ENCODE measurements at regions not wholly inside any gene's neighbourhood (a gene's known extent, or its start where the extent isn't known, plus 50 kb on each side); places are given as distances from the start of the nearest gene placed in this dataset.

- Histone ChIP-seq H3K4me3 (ENCODE audit: low read length, poor library complexity, severe bottlenecking) (no peak overlapping the region), H3K9me2 (replicated peaks; ENCODE audit: low read depth, low read length) (no peaks in the 10 kb centered on the region), H3K27me3 (ENCODE audit: insufficient read depth, low read length, poor library complexity, severe bottlenecking) (no peaks in the 10 kb centered on the region), H3K79me2 (ENCODE audit: insufficient read depth, low read length) (no peaks in the 10 kb centered on the region), H3F3A (ENCODE audit: low read depth) (no peaks in the 10 kb centered on the region), H3K4me1 (ENCODE audit: insufficient read depth, low read length, poor library complexity, severe bottlenecking) (no peaks in the 10 kb centered on the region), H3K4me2 (ENCODE audit: low read depth, low read length, poor library complexity, severe bottlenecking) (no peak overlapping the region), H3K36me3 (ENCODE audit: insufficient read depth, low read length) (no peaks in the 10 kb centered on the region), H3K9ac (ENCODE audit: low read depth, low read length, poor library complexity, severe bottlenecking) (no peak overlapping the region), H2AFZ (ENCODE audit: low read length) (no peak overlapping the region), H3K9me3 (ENCODE audit: insufficient read depth, low read depth, low read length) (no peaks in the 10 kb centered on the region), H4K20me1 (ENCODE audit: insufficient read depth, low read length, poor library complexity, severe bottlenecking) (no peaks in the 10 kb centered on the region)
- TF ChIP-seq CTCF (conservative IDR thresholded peaks at IDR 0.05; ENCODE audit: low read length) (no peak), EZH2phosphoT487 (IDR thresholded peaks at IDR 0.05; ENCODE audit: borderline replicate concordance) (no peak)
Measured at GRCh38 chr11:45590743-45591142, 74.7 kb downstream of the CHST1 start.

GRCh38 chr11:45585205-45585604 is 80.2 kb downstream of the CHST1 start:
- no peak overlapping the region for H3K4me3 ChIP-seq (ENCODE audit: low read length, poor library complexity, severe bottlenecking)
- H3K36me3 ChIP-seq (ENCODE audit: insufficient read depth, low read length) = no peaks in the 10 kb centered on the region
- no peaks in the 10 kb centered on the region for H3K9me2 ChIP-seq (replicated peaks; ENCODE audit: low read depth, low read length)
- no peaks in the 10 kb centered on the region for H4K20me1 ChIP-seq (ENCODE audit: insufficient read depth, low read length, poor library complexity, severe bottlenecking)
- H3K4me2 ChIP-seq (ENCODE audit: low read depth, low read length, poor library complexity, severe bottlenecking) = no peak overlapping the region
- TF ChIP-seq EZH2phosphoT487 (IDR thresholded peaks at IDR 0.05; ENCODE audit: borderline replicate concordance) (no peak), CTCF (conservative IDR thresholded peaks at IDR 0.05; ENCODE audit: low read length) (no peak)
- H3K9ac ChIP-seq (ENCODE audit: low read depth, low read length, poor library complexity, severe bottlenecking) = no peak overlapping the region
- H3K79me2 ChIP-seq (ENCODE audit: insufficient read depth, low read length) = no peaks in the 10 kb centered on the region
- H2AFZ ChIP-seq (ENCODE audit: low read length) = no peak overlapping the region
- no peaks in the 10 kb centered on the region for H3K9me3 ChIP-seq (ENCODE audit: insufficient read depth, low read depth, low read length)
- H3K4me1 ChIP-seq (ENCODE audit: insufficient read depth, low read length, poor library complexity, severe bottlenecking) = no peaks in the 10 kb centered on the region
- H3K27me3 ChIP-seq (ENCODE audit: insufficient read depth, low read length, poor library complexity, severe bottlenecking) = no peaks in the 10 kb centered on the region
- H3F3A ChIP-seq (ENCODE audit: low read depth) = no peaks in the 10 kb centered on the region

- Histone ChIP-seq H3K4me3 (ENCODE audit: low read length, poor library complexity, severe bottlenecking) (no peak overlapping the region), H3K4me1 (ENCODE audit: insufficient read depth, low read length, poor library complexity, severe bottlenecking) (no peaks in the 10 kb centered on the region), H3K9me2 (replicated peaks; ENCODE audit: low read depth, low read length) (no peaks in the 10 kb centered on the region), H2AFZ (ENCODE audit: low read length) (no peak overlapping the region), H3F3A (ENCODE audit: low read depth) (no peaks in the 10 kb centered on the region), H3K4me2 (ENCODE audit: low read depth, low read length, poor library complexity, severe bottlenecking) (no peak overlapping the region), H4K20me1 (ENCODE audit: insufficient read depth, low read length, poor library complexity, severe bottlenecking) (no peaks in the 10 kb centered on the region), H3K79me2 (ENCODE audit: insufficient read depth, low read length) (no peaks in the 10 kb centered on the region), H3K27me3 (ENCODE audit: insufficient read depth, low read length, poor library complexity, severe bottlenecking) (no peaks in the 10 kb centered on the region), H3K9me3 (ENCODE audit: insufficient read depth, low read depth, low read length) (no peaks in the 10 kb centered on the region), H3K9ac (ENCODE audit: low read depth, low read length, poor library complexity, severe bottlenecking) (no peak overlapping the region), H3K36me3 (ENCODE audit: insufficient read depth, low read length) (no peaks in the 10 kb centered on the region)
- TF ChIP-seq EZH2phosphoT487 (IDR thresholded peaks at IDR 0.05; ENCODE audit: borderline replicate concordance) = no peak
- TF ChIP-seq CTCF (conservative IDR thresholded peaks at IDR 0.05; ENCODE audit: low read length) = no peak
Measured at GRCh38 chr11:45583981-45584566, 81.3 kb downstream of the CHST1 start.

Data from Loucy (cell line).